GM23248 (cell line): ENCODE measurements at regions not wholly inside any gene's neighbourhood (a gene's known extent, or its start where the extent isn't known, plus 50 kb on each side); places are given as distances from the start of the nearest gene placed in this dataset.

Experiments
- EZH2 ChIP-seq: fragments of 200-600 bp; sonication (generic); IDR thresholded peaks from 2 replicates; pipeline ENCODE4 v1.6.1; 2018; ENCODE audit warnings: antibody characterized with exemption, mild to moderate bottlenecking; ENCODE audit not compliant: insufficient read depth, poor library complexity, severe bottlenecking
- EZH2phosphoT487 ChIP-seq: fragments of 200-600 bp; sonication (generic); IDR thresholded peaks from 2 replicates; pipeline ENCODE4 v1.6.1; 2018; ENCODE audit warnings: antibody characterized with exemption, moderate library complexity, mild to moderate bottlenecking, low read depth; ENCODE audit not compliant: insufficient read depth

DNA sequence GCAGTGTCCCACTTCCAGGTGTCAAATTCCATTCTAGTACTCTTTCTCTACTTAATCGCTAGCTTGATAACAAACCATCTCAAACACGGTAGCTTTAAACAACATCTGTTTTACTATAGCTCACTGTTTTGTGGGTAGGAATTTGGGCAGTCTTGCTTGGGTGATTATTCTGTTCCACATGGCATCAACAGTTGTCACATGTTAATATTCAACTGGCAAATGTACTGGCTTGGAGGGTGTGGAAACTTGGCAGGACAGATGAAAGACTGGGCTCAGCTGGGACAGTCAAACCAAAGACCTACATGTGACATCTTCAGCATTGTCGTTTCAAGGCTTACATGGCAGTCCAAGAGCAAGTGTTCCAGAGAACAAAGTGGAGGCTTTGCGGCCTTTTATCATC is 241.8 kb downstream of the PTH2R start:
- no peak for TF ChIP-seq EZH2
- TF ChIP-seq EZH2phosphoT487: no peak
